Activated CD4-positive, alpha-beta T cell treated with anti-CD3 and anti-CD28 coated beads for 36 hours (primary cell): ENCODE measurements at regions not wholly inside any gene's neighbourhood (a gene's known extent, or its start where the extent isn't known, plus 50 kb on each side); places are given as distances from the start of the nearest gene placed in this dataset.
A peak's percentile ranks its signal among the peaks of the same experiment; 100 is the strongest.

Experiments used
- ATAC-seq: fragments of 200-7000 bp; cut with Tn5 transposase; one replicate; pipeline ENCODE4 v1.10.0; 2021; ENCODE audit warnings: mild to moderate bottlenecking, moderate library complexity
- CTCF ChIA-PET: fragments of 350-600 bp; sonication (Branson Sonifier 250); formaldehyde crosslinking; loops from one replicate; lab custom pipeline; 2021; ENCODE audit warnings: antibody characterized with exemption; lab: Charles Lee
- POLR2A ChIA-PET: fragments of 350-600 bp; sonication (Branson Sonifier 250); formaldehyde crosslinking; loops from one replicate; lab custom pipeline; 2021; ENCODE audit warnings: antibody characterized with exemption, inconsistent platforms; lab: Charles Lee
- DNase-seq: peaks from one replicate; pipeline ENCODE4 v3.0.0-alpha.2; 2020
- H3K27ac Mint-ChIP-seq: one replicate; pipeline ENCODE4 v1.8.0; 2021; ENCODE audit warnings: mixed read lengths
- H3K27me3 Mint-ChIP-seq: one replicate; pipeline ENCODE4 v1.8.0; 2021; ENCODE audit warnings: mixed read lengths
- H3K36me3 Mint-ChIP-seq: one replicate; pipeline ENCODE4 v1.8.0; 2021; ENCODE audit warnings: low read depth, mixed read lengths
- H3K4me1 Mint-ChIP-seq: one replicate; pipeline ENCODE4 v1.8.0; 2021; ENCODE audit warnings: mixed read lengths
- H3K4me3 Mint-ChIP-seq: one replicate; pipeline ENCODE4 v1.8.0; 2021; ENCODE audit warnings: mild to moderate bottlenecking, moderate library complexity, mixed read lengths
- H3K9me3 Mint-ChIP-seq: one replicate; pipeline ENCODE4 v1.8.0; 2021; ENCODE audit warnings: low read depth, mixed read lengths
- intact Hi-C, 2 experiments: fragments of 100-400 bp; cut with DNase I in 1 of 2; cut with micrococcal nuclease in 1 of 2; formaldehyde crosslinking; loops; one replicate each; pipeline versions ENCODE4 v1.14.2 to v1.15.1; 2022 to 2024; cut with DNase I, micrococcal nuclease

GRCh38 chr6:144883915-144884314, 598.8 kb downstream of the UTRN start:
- Mint-ChIP-seq H3K36me3 (no peaks in the 10 kb centered on the region), H3K9me3 (no peaks in the 10 kb centered on the region), H3K4me1 (peaks cover 4% of the 10 kb centered on the region), H3K27me3 (peaks cover 12% of the 10 kb centered on the region), H3K27ac (no peak overlapping the region), H3K4me3 (no peak overlapping the region)
- DNase-seq (no peak), ATAC-seq (no peak)
- ChIA-PET POLR2A (no interaction called here), CTCF (no interaction called here)
- intact Hi-C loops: no loop called here

- ATAC-seq: no peak
- DNase-seq: no peak
- no peak overlapping the region for H3K4me3 Mint-ChIP-seq
- no peaks in the 10 kb centered on the region for H3K36me3 Mint-ChIP-seq
- H3K9me3 Mint-ChIP-seq: no peaks in the 10 kb centered on the region
- POLR2A ChIA-PET: no interaction called here
- intact Hi-C loops: no loop called here
- CTCF ChIA-PET: no interaction called here
- no peak overlapping the region for H3K27ac Mint-ChIP-seq
- H3K4me1 Mint-ChIP-seq: no peaks in the 10 kb centered on the region
- peaks cover 3% of the 10 kb centered on the region for H3K27me3 Mint-ChIP-seq
Measured at GRCh38 chr6:144885817-144886216, 600.7 kb downstream of the UTRN start.

GRCh38 chr6:144886682-144887081, 601.5 kb downstream of the UTRN start:
- CTCF ChIA-PET: interaction anchor here (0.6 kb wide), 1 partner anchor 169 kb away, joined by 3 read pairs; no protein-coding TSS in a partner anchor

GRCh38 chr6:144888621-144889020, 603.5 kb downstream of the UTRN start:
- Mint-ChIP-seq H3K36me3 (no peaks in the 10 kb centered on the region), H3K4me3 (no peak overlapping the region), H3K27ac (no peak overlapping the region), H3K27me3 (peaks cover 3% of the 10 kb centered on the region), H3K9me3 (no peaks in the 10 kb centered on the region), H3K4me1 (no peaks in the 10 kb centered on the region)
- ATAC-seq: no peak
- CTCF ChIA-PET: no interaction called here
- intact Hi-C loops: no loop called here
- POLR2A ChIA-PET: no interaction called here
- no peak for DNase-seq

More at GRCh38 chr6:144886682-144887081, 601.5 kb downstream of the UTRN start:
- Mint-ChIP-seq H3K27ac (no peak overlapping the region), H3K27me3 (peaks cover 3% of the 10 kb centered on the region), H3K9me3 (no peaks in the 10 kb centered on the region), H3K36me3 (no peaks in the 10 kb centered on the region), H3K4me1 (no peaks in the 10 kb centered on the region), H3K4me3 (no peak overlapping the region)
- intact Hi-C loops: no loop called here
- DNase-seq: no peak
- ATAC-seq: no peak
- POLR2A ChIA-PET: no interaction called here

- ATAC-seq: no peak
- H3K27me3 Mint-ChIP-seq: no peaks in the 10 kb centered on the region
- DNase-seq: no peak
- H3K4me3 Mint-ChIP-seq: no peak overlapping the region
- CTCF ChIA-PET: no interaction called here
- no peaks in the 10 kb centered on the region for H3K9me3 Mint-ChIP-seq
- POLR2A ChIA-PET: no interaction called here
- no peak overlapping the region for H3K27ac Mint-ChIP-seq
- H3K4me1 Mint-ChIP-seq: no peaks in the 10 kb centered on the region
- H3K36me3 Mint-ChIP-seq: no peaks in the 10 kb centered on the region
- intact Hi-C loops: no loop called here
Measured at GRCh38 chr6:144893680-144894151, 608.6 kb downstream of the UTRN start.

GRCh38 chr6:144894240-144894639, 609.1 kb downstream of the UTRN start:
- ChIA-PET POLR2A (no interaction called here), CTCF (no interaction called here)
- ATAC-seq: no peak
- Mint-ChIP-seq H3K36me3 (no peaks in the 10 kb centered on the region), H3K4me3 (no peak overlapping the region), H3K4me1 (no peaks in the 10 kb centered on the region), H3K9me3 (no peaks in the 10 kb centered on the region), H3K27me3 (no peaks in the 10 kb centered on the region), H3K27ac (no peak overlapping the region)
- intact Hi-C loops: no loop called here
- DNase-seq: no peak

- Mint-ChIP-seq H3K27ac (no peak overlapping the region), H3K36me3 (no peaks in the 10 kb centered on the region), H3K27me3 (no peaks in the 10 kb centered on the region), H3K4me1 (no peaks in the 10 kb centered on the region), H3K9me3 (no peaks in the 10 kb centered on the region), H3K4me3 (no peak overlapping the region)
- ChIA-PET POLR2A (no interaction called here), CTCF (interaction anchor here (0.5 to 1.0 kb wide), 2 partner anchors 17 to 1697 kb away, joined by 3 read pairs; no protein-coding TSS in a partner anchor)
- intact Hi-C loops: loop anchor here in 1 of 2 experiments (2.0 kb wide), 1 partner anchor 29 kb away; no protein-coding TSS in a partner anchor
- DNase-seq (no peak), ATAC-seq (no peak)
Measured at GRCh38 chr6:144895313-144896278, 610.5 kb downstream of the UTRN start.

GRCh38 chr6:144896289-144896688, 611.2 kb downstream of the UTRN start:
- intact Hi-C loops: loop anchor here in 1 of 2 experiments (2.0 kb wide), 1 partner anchor 29 kb away; no protein-coding TSS in a partner anchor
- POLR2A ChIA-PET: no interaction called here
- H3K4me3 Mint-ChIP-seq: no peak overlapping the region
- no peak for ATAC-seq
- no peaks in the 10 kb centered on the region for H3K27me3 Mint-ChIP-seq
- no peaks in the 10 kb centered on the region for H3K4me1 Mint-ChIP-seq
- no peaks in the 10 kb centered on the region for H3K9me3 Mint-ChIP-seq
- DNase-seq: no peak
- H3K27ac Mint-ChIP-seq: no peak overlapping the region
- H3K36me3 Mint-ChIP-seq: no peaks in the 10 kb centered on the region
- CTCF ChIA-PET: interaction anchor here (1.0 kb wide), 1 partner anchor 16 kb away, joined by 3 read pairs; no protein-coding TSS in a partner anchor

- ChIA-PET POLR2A (no interaction called here), CTCF (interaction anchor here (1.0 kb wide), 1 partner anchor 15 kb away, joined by 3 read pairs; no protein-coding TSS in a partner anchor)
- Mint-ChIP-seq H3K27me3 (peaks cover 1% of the 10 kb centered on the region), H3K4me1 (no peaks in the 10 kb centered on the region), H3K9me3 (no peaks in the 10 kb centered on the region), H3K36me3 (no peaks in the 10 kb centered on the region), H3K27ac (no peak overlapping the region), H3K4me3 (no peak overlapping the region)
- intact Hi-C loops: loop anchor here in 1 of 2 experiments (2.0 kb wide), 1 partner anchor 30 kb away; no protein-coding TSS in a partner anchor
- ATAC-seq: no peak
- DNase-seq: no peak
Measured at GRCh38 chr6:144896871-144897270, 611.7 kb downstream of the UTRN start.

GRCh38 chr6:144897441-144897921, 612.3 kb downstream of the UTRN start:
- ChIA-PET POLR2A (no interaction called here), CTCF (no interaction called here)
- intact Hi-C loops: loop anchor here in 1 of 2 experiments (2.0 kb wide), 1 partner anchor 31 kb away; no protein-coding TSS in a partner anchor
- H3K36me3 Mint-ChIP-seq: no peaks in the 10 kb centered on the region
- no peak overlapping the region for H3K4me3 Mint-ChIP-seq
- no peak for ATAC-seq
- peaks cover under 1% of the 10 kb centered on the region for H3K9me3 Mint-ChIP-seq
- DNase-seq: no peak
- no peak overlapping the region for H3K27ac Mint-ChIP-seq
- H3K27me3 Mint-ChIP-seq: peaks cover 2% of the 10 kb centered on the region
- no peaks in the 10 kb centered on the region for H3K4me1 Mint-ChIP-seq

- intact Hi-C loops: no loop called here
- Mint-ChIP-seq H3K4me1 (no peaks in the 10 kb centered on the region), H3K27ac (no peak overlapping the region), H3K9me3 (peaks cover 6% of the 10 kb centered on the region), H3K36me3 (no peaks in the 10 kb centered on the region), H3K27me3 (peaks cover 4% of the 10 kb centered on the region), H3K4me3 (no peak overlapping the region)
- ChIA-PET POLR2A (no interaction called here), CTCF (no interaction called here)
- ATAC-seq (peak; percentile 26), DNase-seq (no peak)
Measured at GRCh38 chr6:144898052-144898689, 613.0 kb downstream of the UTRN start.
